Mesenchymal stem cell (in vitro differentiated cells and primary cell): ENCODE measurements at regions not wholly inside any gene's neighbourhood (a gene's known extent, or its start where the extent isn't known, plus 50 kb on each side); places are given as distances from the start of the nearest gene placed in this dataset.

ENCODE experiments used
- DNase-seq: peaks from one replicate; pipeline ENCODE4 v3.0.0-alpha.2; 2013
- H2AFZ ChIP-seq: one replicate; pipeline ENCODE4 v1.6.1; 2013; ENCODE audit warnings: low read depth, mild to moderate bottlenecking, control low read depth, inconsistent platforms, low read length, moderate library complexity
- H2AK5ac ChIP-seq: 2 replicates; pipeline ENCODE4 v1.6.1; 2013; ENCODE audit warnings: low read length, moderate library complexity, mild to moderate bottlenecking, inconsistent platforms; ENCODE audit not compliant: severe bottlenecking
- H2BK120ac ChIP-seq: one replicate; pipeline ENCODE4 v1.6.1; 2013; ENCODE audit warnings: low read depth, mild to moderate bottlenecking, inconsistent platforms, low read length, moderate library complexity
- H2BK12ac ChIP-seq, 2 experiments: one replicate each; pipeline ENCODE4 v1.6.1; 2013; ENCODE audit warnings: inconsistent platforms in 2 of 2, low read length in 2 of 2, mild to moderate bottlenecking in 2 of 2, moderate library complexity in 2 of 2, control low read depth in 1 of 2
- H2BK15ac ChIP-seq: one replicate; pipeline ENCODE4 v1.6.1; 2013; ENCODE audit warnings: mild to moderate bottlenecking, low read depth, inconsistent platforms; ENCODE audit not compliant: poor library complexity, severe bottlenecking
- H2BK5ac ChIP-seq: 2 replicates; pipeline ENCODE4 v1.6.1; 2013; ENCODE audit warnings: low read depth, mild to moderate bottlenecking, low read length, control low read depth, inconsistent platforms; ENCODE audit not compliant: poor library complexity, severe bottlenecking
- H3K14ac ChIP-seq, 2 experiments: one replicate each; pipeline ENCODE4 v1.6.1; 2013; ENCODE audit warnings: inconsistent platforms in 2 of 2, low read length in 2 of 2, control low read depth in 1 of 2, mild to moderate bottlenecking in 1 of 2, moderate library complexity in 1 of 2
- H3K18ac ChIP-seq, 2 experiments: one replicate each; pipeline ENCODE4 v1.6.1; 2013; ENCODE audit warnings: inconsistent platforms in 2 of 2, low read length in 2 of 2, control low read depth in 1 of 2, low read depth in 1 of 2, mild to moderate bottlenecking in 1 of 2
- H3K23ac ChIP-seq, 2 experiments: one replicate each; pipeline ENCODE4 v1.6.1; 2013; ENCODE audit warnings: inconsistent platforms in 2 of 2, low read length in 2 of 2, mild to moderate bottlenecking in 2 of 2, moderate library complexity in 2 of 2, control low read depth in 1 of 2
- H3K27ac ChIP-seq: 2 replicates; pipeline ENCODE4 v1.5.1; 2013; ENCODE audit warnings: mild to moderate bottlenecking, moderate library complexity, low read length, control low read depth, inconsistent platforms; ENCODE audit not compliant: poor library complexity, severe bottlenecking
- H3K27me3 ChIP-seq, 2 experiments: 2 replicates each; pipeline versions ENCODE4 v1.6.1 to v1.7.0; 2013; ENCODE audit warnings: low read length in 2 of 2, mild to moderate bottlenecking in 2 of 2, moderate library complexity in 2 of 2, control low read depth in 1 of 2, inconsistent platforms in 1 of 2; ENCODE audit not compliant: control insufficient read depth in 1 of 2, insufficient read depth in 1 of 2
- H3K36me3 ChIP-seq, 2 experiments: 2 replicates each; pipeline versions ENCODE4 v1.6.1 to v1.7.0; 2013; ENCODE audit warnings: low read length in 2 of 2, control low read depth in 1 of 2, inconsistent platforms in 1 of 2, low read depth in 1 of 2, mild to moderate bottlenecking in 1 of 2; ENCODE audit not compliant: insufficient read depth in 2 of 2, control insufficient read depth in 1 of 2
- H3K4ac ChIP-seq, 2 experiments: one replicate each; pipeline ENCODE4 v1.6.1; 2013; ENCODE audit warnings: inconsistent platforms in 2 of 2, low read length in 2 of 2, mild to moderate bottlenecking in 2 of 2, moderate library complexity in 2 of 2, control low read depth in 1 of 2, low read depth in 1 of 2
- H3K4me1 ChIP-seq: 2 replicates; pipeline ENCODE4 v1.6.1; 2013; ENCODE audit warnings: low read depth, low read length, control low read depth; ENCODE audit not compliant: control insufficient read depth, insufficient read depth
- H3K4me2 ChIP-seq: 2 replicates; pipeline ENCODE4 v1.6.1; 2013; ENCODE audit warnings: low read length, mild to moderate bottlenecking, inconsistent platforms; ENCODE audit not compliant: poor library complexity, severe bottlenecking
- H3K4me3 ChIP-seq, 2 experiments: 2 replicates each; pipeline versions ENCODE4 v1.5.1 to v1.7.0; 2013; ENCODE audit warnings: low read length in 2 of 2, mild to moderate bottlenecking in 2 of 2, control low read depth in 1 of 2, low read depth in 1 of 2; ENCODE audit not compliant: insufficient read depth in 1 of 2
- H3K79me1 ChIP-seq: replicated peaks from 2 replicates; pipeline ENCODE4 v1.6.1; 2013; ENCODE audit warnings: mild to moderate bottlenecking, control low read depth, low read length, inconsistent platforms; ENCODE audit not compliant: poor library complexity, severe bottlenecking
- H3K9ac ChIP-seq: 2 replicates; pipeline ENCODE4 v1.7.0; 2013; ENCODE audit warnings: mild to moderate bottlenecking, low read length, moderate library complexity
- H3K9me3 ChIP-seq: 2 replicates; pipeline ENCODE4 v1.7.0; 2013; ENCODE audit warnings: mild to moderate bottlenecking, low read length; ENCODE audit not compliant: control insufficient read depth
- H4K8ac ChIP-seq: one replicate; pipeline ENCODE4 v1.6.1; 2013; ENCODE audit warnings: inconsistent platforms, mild to moderate bottlenecking, low read length, moderate library complexity
- H4K91ac ChIP-seq: one replicate; pipeline ENCODE4 v1.6.1; 2013; ENCODE audit warnings: mild to moderate bottlenecking, low read length, inconsistent platforms
- WGBS: methylation state at CpG from one replicate; pipeline ENCODE4 v1.1.7; 2013; ENCODE audit warnings: mixed read lengths; 5-methylcytosine and 5-hydroxymethylcytosine counted together

DNA sequence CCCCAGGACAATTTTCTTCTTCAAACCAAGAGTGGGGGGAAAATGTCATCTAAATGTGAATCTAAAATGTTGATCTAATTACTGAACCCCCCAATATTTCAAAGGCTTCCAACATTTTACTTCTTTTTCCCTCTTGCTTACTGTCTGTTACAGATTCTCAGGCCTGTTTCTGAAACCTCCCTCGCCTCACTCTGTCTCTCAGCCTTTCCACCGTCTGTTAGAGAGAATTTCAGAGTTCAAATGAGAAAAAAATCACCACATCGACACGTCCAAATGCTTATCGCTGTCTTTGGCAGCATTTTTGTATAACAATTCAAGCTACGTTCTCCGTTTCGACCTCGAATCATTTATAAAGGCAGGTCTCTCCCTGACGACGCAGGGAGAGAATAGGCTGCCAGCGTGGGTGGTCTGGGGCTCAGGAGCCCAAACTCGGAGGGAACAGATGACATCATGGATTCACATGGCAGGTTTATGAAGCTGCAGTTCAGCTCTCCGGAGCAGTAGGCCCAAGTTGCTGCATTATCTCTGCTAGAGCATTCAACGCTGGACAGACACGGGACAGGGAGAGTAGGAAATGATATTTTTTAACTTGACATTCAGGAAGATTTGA is 139.8 kb downstream of the GAS1 start:
- Histone ChIP-seq H4K8ac (no peak overlapping the region), H3K9ac (peak overlapping the region; percentile 70), H2BK120ac (no peak overlapping the region), H2BK5ac (no peak overlapping the region), H3K4ac (no peak overlapping the region), H3K27ac (no peak overlapping the region), H3K36me3 (no peaks in the 10 kb centered on the region), H3K14ac (no peak overlapping the region), H2BK15ac (no peak overlapping the region), H2AFZ (no peak overlapping the region), H3K4me1 (no peaks in the 10 kb centered on the region), H2BK12ac (no peak overlapping the region), H3K23ac (no peak overlapping the region), H3K27me3 (no peaks in the 10 kb centered on the region), H3K79me1 (no peaks in the 10 kb centered on the region), H2AK5ac (no peak overlapping the region), H3K4me3 (peak overlapping the region in 1 of 2 experiments; percentile 12), H3K9me3 (no peaks in the 10 kb centered on the region), H3K18ac (no peak overlapping the region), H4K91ac (no peak overlapping the region), H3K4me2 (no peak overlapping the region)
- 41% methylated on average over 16 of the region's 16 CpGs for WGBS
- no peak for DNase-seq

- Histone ChIP-seq H3K79me1 (no peaks in the 10 kb centered on the region), H3K4me1 (no peaks in the 10 kb centered on the region), H3K23ac (no peak overlapping the region), H3K18ac (no peak overlapping the region), H2AK5ac (no peak overlapping the region), H3K4me3 (no peak overlapping the region), H2BK12ac (no peak overlapping the region), H4K8ac (no peak overlapping the region), H3K9me3 (no peaks in the 10 kb centered on the region), H2AFZ (no peak overlapping the region), H4K91ac (no peak overlapping the region), H3K14ac (no peak overlapping the region), H3K36me3 (no peaks in the 10 kb centered on the region), H2BK15ac (no peak overlapping the region), H3K27me3 (no peaks in the 10 kb centered on the region), H2BK120ac (no peak overlapping the region), H3K4me2 (no peak overlapping the region), H3K27ac (no peak overlapping the region), H3K9ac (no peak overlapping the region), H2BK5ac (no peak overlapping the region), H3K4ac (no peak overlapping the region)
- no peak for DNase-seq
- 59% methylated on average over 2 of the region's 3 CpGs for WGBS
Observed at GRCh38 chr9:86804011-86804410, 143.3 kb downstream of the GAS1 start.

DNA sequence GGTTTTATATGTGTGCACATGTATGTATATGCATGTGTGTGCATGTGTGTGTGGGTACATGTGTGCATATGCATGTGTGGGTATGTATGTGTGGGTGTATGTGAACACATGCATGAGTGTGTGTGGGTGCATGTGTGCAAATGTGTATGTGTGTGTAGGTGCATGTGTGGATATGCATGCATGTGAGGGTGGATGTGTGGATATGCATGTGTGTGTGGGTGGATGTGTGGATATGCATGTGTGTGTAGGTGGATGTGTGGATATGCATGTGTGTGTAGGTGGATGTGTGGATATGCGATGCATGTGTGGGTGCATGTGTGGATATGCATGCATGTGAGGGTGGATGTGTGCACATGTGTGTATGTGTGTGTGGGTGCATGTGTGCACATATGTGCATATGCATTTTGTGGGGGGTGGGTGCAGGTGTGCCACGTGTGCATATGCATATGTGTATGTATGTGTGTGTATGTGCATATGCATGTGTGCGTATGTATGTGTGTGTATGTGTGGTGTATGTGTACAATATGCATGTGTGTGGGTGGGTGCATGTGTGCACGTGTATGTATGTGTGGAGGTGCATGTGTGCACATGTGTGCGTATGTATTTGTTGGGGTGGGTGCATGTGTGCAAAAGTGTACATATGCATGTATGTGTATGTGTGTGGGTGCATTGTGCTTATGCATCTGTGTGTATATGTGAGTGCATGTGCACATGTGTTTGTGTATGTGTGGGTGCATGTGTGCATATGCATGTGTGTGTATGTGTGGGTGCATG is 144.2 kb downstream of the GAS1 start:
- Histone ChIP-seq H3K23ac (no peak overlapping the region), H3K9ac (no peak overlapping the region), H3K4me1 (no peaks in the 10 kb centered on the region), H3K79me1 (no peaks in the 10 kb centered on the region), H2BK120ac (no peak overlapping the region), H2BK12ac (no peak overlapping the region), H2BK15ac (no peak overlapping the region), H2BK5ac (no peak overlapping the region), H3K36me3 (no peaks in the 10 kb centered on the region), H3K4me3 (no peak overlapping the region), H3K27ac (no peak overlapping the region), H3K18ac (no peak overlapping the region), H4K91ac (no peak overlapping the region), H2AFZ (no peak overlapping the region), H4K8ac (peak overlapping the region; percentile 19), H3K14ac (no peak overlapping the region), H2AK5ac (no peak overlapping the region), H3K4ac (no peak overlapping the region), H3K27me3 (no peaks in the 10 kb centered on the region), H3K4me2 (no peak overlapping the region), H3K9me3 (no peaks in the 10 kb centered on the region)
- 87% methylated on average over 5 of the region's 5 CpGs for WGBS
- DNase-seq: no peak

GRCh38 chr9:86801246-86801645 is 146.1 kb downstream of the GAS1 start:
- no peak overlapping the region for H3K4me3 ChIP-seq
- no peak overlapping the region for H4K8ac ChIP-seq
- no peak overlapping the region for H2BK12ac ChIP-seq
- H3K9me3 ChIP-seq: no peaks in the 10 kb centered on the region
- H3K4me2 ChIP-seq: no peak overlapping the region
- H2BK15ac ChIP-seq: no peak overlapping the region
- H2BK5ac ChIP-seq: no peak overlapping the region
- no peak overlapping the region for H3K14ac ChIP-seq
- no peak for DNase-seq
- H3K27ac ChIP-seq: no peak overlapping the region
- H3K4ac ChIP-seq: no peak overlapping the region
- no peaks in the 10 kb centered on the region for H3K4me1 ChIP-seq
- H3K79me1 ChIP-seq: no peaks in the 10 kb centered on the region
- H3K23ac ChIP-seq: no peak overlapping the region
- WGBS: 49% methylated on average over 5 of the region's 5 CpGs
- no peaks in the 10 kb centered on the region for H3K27me3 ChIP-seq
- H4K91ac ChIP-seq: no peak overlapping the region
- H2AK5ac ChIP-seq: no peak overlapping the region
- no peak overlapping the region for H3K18ac ChIP-seq
- H2BK120ac ChIP-seq: no peak overlapping the region
- no peaks in the 10 kb centered on the region for H3K36me3 ChIP-seq
- no peak overlapping the region for H2AFZ ChIP-seq
- peak overlapping the region; percentile 53 for H3K9ac ChIP-seq
